Loucy (cell line): ENCODE measurements at regions not wholly inside any gene's neighbourhood (a gene's known extent, or its start where the extent isn't known, plus 50 kb on each side); places are given as distances from the start of the nearest gene placed in this dataset.
"Not testable (repeated sequence)": the region's sequence is repeated elsewhere in the genome, so short reads cannot be mapped to it uniquely, and the experiment has no call there.

Experiments used
- H2AFZ ChIP-seq: fragments of 200-600 bp; sonication (generic); 2 replicates; pipeline ENCODE4 v1.6.0; 2016; ENCODE audit warnings: antibody characterized with exemption, mild to moderate bottlenecking, low read length, moderate library complexity
- H3F3A ChIP-seq: fragments of 200-600 bp; 2 replicates; pipeline ENCODE4 v1.6.0; 2016; ENCODE audit warnings: antibody characterized with exemption, low read depth, mild to moderate bottlenecking
- H3K27me3 ChIP-seq: fragments of 200-600 bp; sonication (generic); 2 replicates; pipeline ENCODE4 v1.6.1; 2014; ENCODE audit warnings: low read length, mild to moderate bottlenecking; ENCODE audit not compliant: insufficient read depth, poor library complexity, severe bottlenecking
- H3K36me3 ChIP-seq: fragments of 200-600 bp; sonication (generic); 2 replicates; pipeline ENCODE4 v1.6.1; 2016; ENCODE audit warnings: low read length; ENCODE audit not compliant: insufficient read depth
- H3K4me1 ChIP-seq: fragments of 200-600 bp; sonication (generic); 2 replicates; pipeline ENCODE4 v1.5.1; 2014; ENCODE audit warnings: low read length, mild to moderate bottlenecking; ENCODE audit not compliant: insufficient read depth, poor library complexity, severe bottlenecking
- H3K4me2 ChIP-seq: fragments of 200-600 bp; sonication (generic); 2 replicates; pipeline ENCODE4 v1.6.0; 2014; ENCODE audit warnings: antibody characterized with exemption, low read length, low read depth, mild to moderate bottlenecking; ENCODE audit not compliant: poor library complexity, severe bottlenecking
- H3K4me3 ChIP-seq: fragments of 200-600 bp; sonication (generic); 2 replicates; pipeline ENCODE4 v1.5.1; 2014; ENCODE audit warnings: low read length, mild to moderate bottlenecking, mixed read lengths; ENCODE audit not compliant: poor library complexity, severe bottlenecking
- H3K79me2 ChIP-seq: fragments of 200-600 bp; sonication (generic); 2 replicates; pipeline ENCODE4 v1.6.1; 2014; ENCODE audit warnings: low read length; ENCODE audit not compliant: insufficient read depth
- H3K9ac ChIP-seq: fragments of 200-600 bp; sonication (generic); 2 replicates; pipeline ENCODE4 v1.6.0; 2014; ENCODE audit warnings: mild to moderate bottlenecking, low read depth, low read length, moderate library complexity; ENCODE audit not compliant: poor library complexity, severe bottlenecking
- H3K9me2 ChIP-seq: fragments of 200-600 bp; sonication (generic); replicated peaks from 2 replicates; pipeline ENCODE4 v1.6.1; 2016; ENCODE audit warnings: low read depth, low read length, mixed read lengths
- H3K9me3 ChIP-seq: fragments of 200-600 bp; sonication (generic); 2 replicates; pipeline ENCODE4 v1.6.1; 2014; ENCODE audit warnings: mild to moderate bottlenecking, antibody characterized with exemption, low read length, low read depth; ENCODE audit not compliant: insufficient read depth
- H4K20me1 ChIP-seq: fragments of 200-600 bp; sonication (generic); 2 replicates; pipeline ENCODE4 v1.6.0; 2014; ENCODE audit warnings: antibody characterized with exemption, low read length, mild to moderate bottlenecking; ENCODE audit not compliant: insufficient read depth, poor library complexity, severe bottlenecking
- CTCF ChIP-seq: fragments of 200-600 bp; sonication (generic); conservative IDR thresholded peaks from 2 replicates; pipeline ENCODE4 v1.5.1; 2014; ENCODE audit warnings: mild to moderate bottlenecking, antibody characterized with exemption, low read length
- EZH2phosphoT487 ChIP-seq: fragments of 200-600 bp; IDR thresholded peaks from 2 replicates; pipeline ENCODE4 v1.6.1; 2018; ENCODE audit warnings: antibody characterized with exemption, mild to moderate bottlenecking, moderate library complexity, borderline replicate concordance

- H3K9me2 ChIP-seq, result no peaks in the 10 kb centered on the region
- no peak overlapping the region for H2AFZ ChIP-seq
- no peaks in the 10 kb centered on the region for H3K27me3 ChIP-seq
- no peak overlapping the region for H3K9ac ChIP-seq
- peaks cover 27% of the 10 kb centered on the region for H3K4me1 ChIP-seq
- H3K4me3 ChIP-seq, result no peak overlapping the region
- TF ChIP-seq CTCF, result no peak
- TF ChIP-seq EZH2phosphoT487, result no peak
- no peaks in the 10 kb centered on the region for H4K20me1 ChIP-seq
- H3F3A ChIP-seq, result no peaks in the 10 kb centered on the region
- no peaks in the 10 kb centered on the region for H3K36me3 ChIP-seq
- no peaks in the 10 kb centered on the region for H3K9me3 ChIP-seq
- H3K4me2 ChIP-seq, result no peak overlapping the region
- H3K79me2 ChIP-seq, result no peaks in the 10 kb centered on the region
These were observed 1290.4 kb upstream of the TMEM132C start for GRCh38 chr12:126976579-126976978.

- H3K9ac ChIP-seq, H4K20me1 ChIP-seq, H3K27me3 ChIP-seq, H3K9me3 ChIP-seq, H2AFZ ChIP-seq, H3K9me2 ChIP-seq, H3K36me3 ChIP-seq, H3K79me2 ChIP-seq, H3K4me3 ChIP-seq, H3F3A ChIP-seq, H3K4me2 ChIP-seq: not testable (repeated sequence)
- peaks cover 10% of the 10 kb centered on the region for H3K4me1 ChIP-seq
These were observed 1287.4 kb upstream of the TMEM132C start for GRCh38 chr12:126979564-126979963.

- Histone ChIP-seq H4K20me1 (no peaks in the 10 kb centered on the region), H2AFZ (no peak overlapping the region), H3K9me3 (peaks cover 10% of the 10 kb centered on the region; the same call in 1 of the 2 replicates), H3K4me3 (no peak overlapping the region), H3K27me3 (no peaks in the 10 kb centered on the region), H3K4me1 (no peaks in the 10 kb centered on the region), H3F3A (no peaks in the 10 kb centered on the region), H3K9ac (no peak overlapping the region), H3K79me2 (no peaks in the 10 kb centered on the region), H3K9me2 (no peaks in the 10 kb centered on the region), H3K4me2 (no peak overlapping the region), H3K36me3 (no peaks in the 10 kb centered on the region)
- TF ChIP-seq EZH2phosphoT487, result no peak
- TF ChIP-seq CTCF, result no peak
These were observed 1284.3 kb upstream of the TMEM132C start for GRCh38 chr12:126982707-126983106.

- H3K9me3 ChIP-seq, result peaks cover 10% of the 10 kb centered on the region; the same call in 1 of the 2 replicates
- not testable (repeated sequence) for H4K20me1 ChIP-seq, H3K27me3 ChIP-seq
These were observed 1283.2 kb upstream of the TMEM132C start for GRCh38 chr12:126983735-126984134.

GRCh38 chr12:126985663-126986062, 1281.3 kb upstream of the TMEM132C start:
- not testable (repeated sequence) for H3K4me1 ChIP-seq, H2AFZ ChIP-seq, H3K9me2 ChIP-seq, H4K20me1 ChIP-seq, H3K79me2 ChIP-seq, H3K9ac ChIP-seq, H3F3A ChIP-seq, H3K27me3 ChIP-seq, H3K4me2 ChIP-seq, H3K4me3 ChIP-seq, H3K36me3 ChIP-seq
- peaks cover 10% of the 10 kb centered on the region; the same call in 1 of the 2 replicates for H3K9me3 ChIP-seq

More at GRCh38 chr12:126983735-126984134, 1283.2 kb upstream of the TMEM132C start:
- H3K9me2 ChIP-seq, H3F3A ChIP-seq, H3K4me3 ChIP-seq, H2AFZ ChIP-seq, H3K79me2 ChIP-seq, H3K4me2 ChIP-seq, H3K36me3 ChIP-seq, H3K4me1 ChIP-seq, H3K9ac ChIP-seq: not testable (repeated sequence)
